IMR-90 (cell line): ENCODE measurements at regions not wholly inside any gene's neighbourhood (a gene's known extent, or its start where the extent isn't known, plus 50 kb on each side); places are given as distances from the start of the nearest gene placed in this dataset.

Experiments used
- CEBPB ChIP-seq: IDR thresholded peaks from 2 replicates; pipeline ENCODE4 v1.6.1; 2012; ENCODE audit warnings: low read depth, low read length, improper control_type of control experiment
- ELK1 ChIP-seq: fragments of 150-350 bp; IDR thresholded peaks from 2 replicates; pipeline ENCODE4 v1.6.1; 2016; ENCODE audit warnings: low read depth, mild to moderate bottlenecking, low read length, moderate library complexity, borderline replicate concordance
- FOS ChIP-seq: fragments of 150-350 bp; IDR thresholded peaks from 2 replicates; pipeline ENCODE4 v1.6.1; 2016; ENCODE audit warnings: low read depth, low read length
- MAFK ChIP-seq: IDR thresholded peaks from 2 replicates; pipeline ENCODE4 v1.6.1; 2012; ENCODE audit warnings: low read depth, low read length, improper control_type of control experiment
- MAZ ChIP-seq: IDR thresholded peaks from 2 replicates; pipeline ENCODE4 v1.6.1; 2012; ENCODE audit warnings: low read depth, mild to moderate bottlenecking, low read length, improper control_type of control experiment, moderate library complexity, borderline replicate concordance
- MXI1 ChIP-seq: IDR thresholded peaks from 2 replicates; pipeline ENCODE4 v1.6.1; 2012; ENCODE audit warnings: low read depth, mild to moderate bottlenecking, low read length, moderate library complexity, borderline replicate concordance
- NFE2L2 ChIP-seq: fragments of 150-350 bp; IDR thresholded peaks from 2 replicates; pipeline ENCODE4 v1.6.1; 2016; ENCODE audit warnings: low read depth, mild to moderate bottlenecking, low read length
- POLR2A ChIP-seq: IDR thresholded peaks from 2 replicates; pipeline ENCODE4 v1.6.1; 2012; ENCODE audit warnings: mild to moderate bottlenecking, low read depth, low read length
- RAD21 ChIP-seq: IDR thresholded peaks from 2 replicates; pipeline ENCODE4 v1.6.1; 2012; ENCODE audit warnings: low read length, improper control_type of control experiment
- RCOR1 ChIP-seq: IDR thresholded peaks from 2 replicates; pipeline ENCODE4 v1.6.1; 2012; ENCODE audit warnings: mild to moderate bottlenecking, low read length, improper control_type of control experiment; ENCODE audit not compliant: insufficient replicate concordance
- RFX5 ChIP-seq: IDR thresholded peaks from 2 replicates; pipeline ENCODE4 v1.8.0; 2012; ENCODE audit warnings: low read depth, mild to moderate bottlenecking, low read length, moderate library complexity
- SMC3 ChIP-seq: fragments of 150-350 bp; IDR thresholded peaks from 2 replicates; pipeline ENCODE4 v1.6.1; 2016; ENCODE audit warnings: low read depth, mild to moderate bottlenecking, antibody characterized with exemption, low read length, moderate library complexity
- USF2 ChIP-seq: fragments of 150-350 bp; IDR thresholded peaks from 2 replicates; pipeline ENCODE4 v1.6.1; 2017; ENCODE audit warnings: mild to moderate bottlenecking, antibody characterized with exemption, low read length, low read depth
- TF ChIP-seq, protein P1 (sequence below): conservative IDR thresholded peaks from 2 replicates; pipeline ENCODE4 v1.5.1; 2012; ENCODE audit warnings: mild to moderate bottlenecking, low read depth, low read length, improper control_type of control experiment

DNA sequence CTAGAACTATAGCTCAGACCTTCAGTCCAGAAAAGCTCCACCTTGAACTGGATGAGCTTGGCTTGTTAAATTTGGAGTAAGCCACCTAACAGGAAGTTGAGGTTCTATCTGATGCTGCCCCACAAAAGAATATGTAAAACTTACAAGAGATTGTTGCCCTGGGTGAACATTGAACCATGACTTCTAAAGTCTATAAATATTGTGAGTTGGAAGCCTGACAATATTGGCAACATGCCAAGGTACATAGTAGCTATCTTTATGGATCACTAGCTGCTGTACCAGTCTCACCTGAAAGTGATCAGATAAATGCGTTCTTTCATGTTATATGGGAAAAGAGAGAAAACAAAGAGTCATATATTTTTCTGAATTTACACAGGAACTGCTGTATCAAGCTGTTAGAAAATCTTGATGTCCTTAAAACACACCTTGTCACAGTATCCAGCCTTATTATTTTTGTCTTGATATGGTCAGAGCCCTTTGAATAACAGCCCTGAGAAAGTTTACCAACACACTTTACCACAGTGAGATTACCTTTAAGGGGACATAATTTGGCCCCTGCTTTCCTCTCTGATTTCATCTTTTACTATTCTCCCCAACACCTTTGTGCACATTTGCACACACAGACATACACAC is 92.0 kb downstream of the LSMEM1 start:
- TF ChIP-seq, protein P1, sequence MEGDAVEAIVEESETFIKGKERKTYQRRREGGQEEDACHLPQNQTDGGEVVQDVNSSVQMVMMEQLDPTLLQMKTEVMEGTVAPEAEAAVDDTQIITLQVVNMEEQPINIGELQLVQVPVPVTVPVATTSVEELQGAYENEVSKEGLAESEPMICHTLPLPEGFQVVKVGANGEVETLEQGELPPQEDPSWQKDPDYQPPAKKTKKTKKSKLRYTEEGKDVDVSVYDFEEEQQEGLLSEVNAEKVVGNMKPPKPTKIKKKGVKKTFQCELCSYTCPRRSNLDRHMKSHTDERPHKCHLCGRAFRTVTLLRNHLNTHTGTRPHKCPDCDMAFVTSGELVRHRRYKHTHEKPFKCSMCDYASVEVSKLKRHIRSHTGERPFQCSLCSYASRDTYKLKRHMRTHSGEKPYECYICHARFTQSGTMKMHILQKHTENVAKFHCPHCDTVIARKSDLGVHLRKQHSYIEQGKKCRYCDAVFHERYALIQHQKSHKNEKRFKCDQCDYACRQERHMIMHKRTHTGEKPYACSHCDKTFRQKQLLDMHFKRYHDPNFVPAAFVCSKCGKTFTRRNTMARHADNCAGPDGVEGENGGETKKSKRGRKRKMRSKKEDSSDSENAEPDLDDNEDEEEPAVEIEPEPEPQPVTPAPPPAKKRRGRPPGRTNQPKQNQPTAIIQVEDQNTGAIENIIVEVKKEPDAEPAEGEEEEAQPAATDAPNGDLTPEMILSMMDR, result no peak
- TF ChIP-seq POLR2A, result no peak
- TF ChIP-seq SMC3, result no peak
- TF ChIP-seq RAD21, result no peak
- no peak for TF ChIP-seq NFE2L2
- no peak for TF ChIP-seq MXI1
- no peak for TF ChIP-seq RCOR1
- TF ChIP-seq MAZ, result no peak
- no peak for TF ChIP-seq USF2
- no peak for TF ChIP-seq FOS
- no peak for TF ChIP-seq CEBPB
- TF ChIP-seq ELK1, result no peak
- no peak for TF ChIP-seq MAFK
- TF ChIP-seq RFX5, result no peak
